Nephron (organoid): ENCODE measurements at regions not wholly inside any gene's neighbourhood (a gene's known extent, or its start where the extent isn't known, plus 50 kb on each side); places are given as distances from the start of the nearest gene placed in this dataset.

Experiments
- H3K27ac Mint-ChIP-seq, 3 experiments: 2 replicates each; pipeline ENCODE4 v1.8.0; 2020; ENCODE audit warnings: mixed read lengths in 3 of 3, mild to moderate bottlenecking in 2 of 3, moderate library complexity in 1 of 3
- H3K27me3 Mint-ChIP-seq: 2 replicates; pipeline ENCODE4 v1.8.0; 2021; ENCODE audit warnings: low read depth, mild to moderate bottlenecking, moderate library complexity, mixed read lengths
- H3K36me3 Mint-ChIP-seq: 2 replicates; pipeline ENCODE4 v1.8.0; 2020; ENCODE audit warnings: low read depth, mixed read lengths
- H3K4me1 Mint-ChIP-seq: 2 replicates; pipeline ENCODE4 v1.8.0; 2020; ENCODE audit warnings: mixed read lengths
- H3K4me3 Mint-ChIP-seq, 3 experiments: 2 replicates each; pipeline ENCODE4 v1.8.0; 2020; ENCODE audit warnings: mild to moderate bottlenecking in 3 of 3, mixed read lengths in 3 of 3, moderate library complexity in 2 of 3
- H3K9me3 Mint-ChIP-seq: 2 replicates; pipeline ENCODE4 v1.8.0; 2020; ENCODE audit warnings: mixed read lengths
- TF ChIP-seq, protein P1 (sequence below), 3 experiments: fragments of 200-600 bp; sonication (generic); IDR thresholded peaks; one replicate each; pipeline ENCODE4 v1.5.0; 2021; ENCODE audit warnings: antibody characterized with exemption in 3 of 3; ENCODE audit not compliant: unreplicated experiment in 3 of 3

DNA sequence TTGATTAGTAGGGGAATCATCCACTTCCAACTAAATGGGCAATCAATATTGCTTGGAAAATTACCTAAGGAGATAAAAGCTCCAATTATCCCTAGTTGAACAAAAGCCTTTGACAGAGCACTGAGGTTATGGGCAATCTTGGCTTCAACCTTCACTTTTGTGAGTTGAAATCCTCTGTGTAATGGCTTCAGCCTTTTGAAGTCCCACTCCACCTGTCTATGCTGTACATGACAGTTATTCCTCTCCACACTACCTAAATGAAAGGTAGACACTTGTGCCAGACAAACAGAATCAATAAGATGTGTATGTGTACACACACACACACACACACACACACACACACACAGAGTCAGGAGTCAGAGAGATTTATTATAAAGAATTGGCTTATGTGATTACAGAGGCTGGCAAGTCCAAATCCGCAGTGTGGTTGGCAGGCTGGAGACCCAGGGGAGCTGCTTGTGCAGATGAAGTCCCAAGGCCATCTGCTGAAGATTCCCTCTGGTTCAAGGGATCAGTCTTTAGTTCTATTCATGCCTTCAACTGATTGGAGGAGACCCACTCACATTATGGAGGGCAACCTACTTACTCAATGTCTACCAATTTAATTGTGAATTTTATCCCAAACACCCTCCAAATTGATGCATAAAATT is 164.8 kb upstream of the CDC14C start:
- H3K4me3 Mint-ChIP-seq: no peak overlapping the region
- no peaks in the 10 kb centered on the region for H3K36me3 Mint-ChIP-seq
- TF ChIP-seq, protein P1, sequence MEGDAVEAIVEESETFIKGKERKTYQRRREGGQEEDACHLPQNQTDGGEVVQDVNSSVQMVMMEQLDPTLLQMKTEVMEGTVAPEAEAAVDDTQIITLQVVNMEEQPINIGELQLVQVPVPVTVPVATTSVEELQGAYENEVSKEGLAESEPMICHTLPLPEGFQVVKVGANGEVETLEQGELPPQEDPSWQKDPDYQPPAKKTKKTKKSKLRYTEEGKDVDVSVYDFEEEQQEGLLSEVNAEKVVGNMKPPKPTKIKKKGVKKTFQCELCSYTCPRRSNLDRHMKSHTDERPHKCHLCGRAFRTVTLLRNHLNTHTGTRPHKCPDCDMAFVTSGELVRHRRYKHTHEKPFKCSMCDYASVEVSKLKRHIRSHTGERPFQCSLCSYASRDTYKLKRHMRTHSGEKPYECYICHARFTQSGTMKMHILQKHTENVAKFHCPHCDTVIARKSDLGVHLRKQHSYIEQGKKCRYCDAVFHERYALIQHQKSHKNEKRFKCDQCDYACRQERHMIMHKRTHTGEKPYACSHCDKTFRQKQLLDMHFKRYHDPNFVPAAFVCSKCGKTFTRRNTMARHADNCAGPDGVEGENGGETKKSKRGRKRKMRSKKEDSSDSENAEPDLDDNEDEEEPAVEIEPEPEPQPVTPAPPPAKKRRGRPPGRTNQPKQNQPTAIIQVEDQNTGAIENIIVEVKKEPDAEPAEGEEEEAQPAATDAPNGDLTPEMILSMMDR (IDR thresholded peaks at IDR 0.05; ENCODE audit: unreplicated experiment in 3 of 3): no peak
- peaks cover 11% of the 10 kb centered on the region for H3K9me3 Mint-ChIP-seq
- no peak overlapping the region for H3K27ac Mint-ChIP-seq
- H3K27me3 Mint-ChIP-seq: peaks cover 4% of the 10 kb centered on the region
- H3K4me1 Mint-ChIP-seq: peaks cover 10% of the 10 kb centered on the region

DNA sequence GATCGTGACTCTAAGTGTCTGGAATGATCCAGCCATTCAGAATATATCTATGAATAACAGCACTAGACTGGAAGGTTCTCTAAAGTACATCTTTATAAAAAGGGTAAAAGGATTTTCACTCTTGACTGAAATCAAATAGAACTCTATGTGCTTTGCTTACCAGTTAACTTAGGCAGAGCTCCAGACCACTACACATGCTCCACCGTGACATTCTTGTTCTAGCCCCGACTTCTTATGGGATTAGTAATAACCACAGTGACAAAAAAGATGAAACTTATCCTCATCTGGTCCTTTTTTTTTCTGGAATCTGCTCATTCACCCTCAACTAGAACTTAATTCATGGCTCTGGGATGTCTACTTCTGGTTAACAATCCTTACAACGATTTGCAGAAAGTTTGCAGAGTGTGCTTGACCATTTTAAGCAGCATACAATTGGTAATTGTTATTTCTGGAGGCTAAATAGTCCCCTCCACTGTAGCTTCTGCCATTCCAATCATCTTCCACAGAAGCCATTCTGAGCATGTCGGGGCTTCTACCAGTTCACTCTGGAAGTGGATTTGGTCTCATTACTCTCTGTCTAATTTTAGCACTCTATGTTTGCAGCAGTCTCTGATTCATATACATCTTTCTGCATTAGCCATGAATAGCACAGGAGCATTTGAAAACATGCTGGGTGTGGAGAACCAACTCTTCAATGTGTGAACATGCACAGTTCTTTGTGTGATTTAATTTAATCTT is 163.7 kb upstream of the CDC14C start:
- Mint-ChIP-seq H3K4me1 (peaks cover 1% of the 10 kb centered on the region), H3K36me3 (no peaks in the 10 kb centered on the region), H3K9me3 (peaks cover 11% of the 10 kb centered on the region), H3K4me3 (no peak overlapping the region), H3K27ac (no peak overlapping the region), H3K27me3 (peaks cover 4% of the 10 kb centered on the region)
- TF ChIP-seq, protein P1 (IDR thresholded peaks at IDR 0.05; ENCODE audit: unreplicated experiment in 3 of 3): no peak

DNA sequence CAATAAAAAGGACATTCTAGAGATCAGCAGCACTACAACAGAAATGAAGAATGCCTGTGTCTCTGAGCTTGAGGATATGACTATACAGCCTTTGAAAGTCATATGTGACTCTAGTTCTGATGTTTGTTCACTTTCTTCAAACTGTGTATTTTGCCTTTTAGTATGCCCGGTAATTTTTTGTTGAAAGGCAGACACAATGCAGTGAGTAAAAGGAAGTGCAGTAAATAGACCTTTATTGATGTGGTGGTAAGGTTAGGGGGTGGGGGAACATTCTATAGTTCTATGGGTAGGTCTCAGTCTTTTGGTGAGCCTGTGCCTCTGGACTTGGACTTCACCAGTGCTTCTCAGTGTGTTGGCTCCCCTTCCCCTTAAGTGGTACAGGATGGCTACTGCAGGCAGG is 143.5 kb upstream of the CDC14C start:
- no peak overlapping the region for H3K4me3 Mint-ChIP-seq
- H3K4me1 Mint-ChIP-seq: peaks cover 47% of the 10 kb centered on the region
- H3K27ac Mint-ChIP-seq: peak overlapping the region in 2 of 3 experiments; percentile 49 to 80
- H3K27me3 Mint-ChIP-seq: no peaks in the 10 kb centered on the region
- TF ChIP-seq, protein P1 (IDR thresholded peaks at IDR 0.05; ENCODE audit: unreplicated experiment in 3 of 3): no peak
- no peaks in the 10 kb centered on the region for H3K36me3 Mint-ChIP-seq
- H3K9me3 Mint-ChIP-seq: peaks cover 4% of the 10 kb centered on the region

DNA sequence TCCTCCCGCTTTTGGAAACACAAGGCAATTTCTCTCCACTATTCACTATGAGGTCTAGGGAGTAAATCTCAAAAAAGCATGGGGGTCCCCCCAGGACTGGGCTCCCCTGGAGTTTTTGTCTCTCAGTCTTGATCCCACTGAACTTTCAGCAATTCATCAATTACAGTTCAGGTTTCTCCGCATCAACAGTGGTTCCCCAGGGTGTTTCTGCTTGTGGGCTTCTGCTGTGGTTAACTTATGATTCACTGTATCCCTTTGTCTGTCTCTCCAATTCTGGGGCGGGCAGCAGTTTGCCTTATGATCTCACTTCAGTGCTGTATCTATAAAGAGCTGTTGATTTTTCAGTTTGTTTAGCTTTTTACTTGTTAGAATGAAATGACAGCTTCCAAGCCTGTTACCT is 142.6 kb upstream of the CDC14C start:
- H3K9me3 Mint-ChIP-seq: peaks cover 9% of the 10 kb centered on the region
- H3K27me3 Mint-ChIP-seq: no peaks in the 10 kb centered on the region
- H3K4me1 Mint-ChIP-seq: peaks cover 53% of the 10 kb centered on the region
- H3K4me3 Mint-ChIP-seq: peak overlapping the region in 1 of 3 experiments; percentile 3
- peak overlapping the region; percentile 69 to 80 (median 78) for H3K27ac Mint-ChIP-seq
- no peaks in the 10 kb centered on the region for H3K36me3 Mint-ChIP-seq
- TF ChIP-seq, protein P1 (IDR thresholded peaks at IDR 0.05; ENCODE audit: unreplicated experiment in 3 of 3): no peak

DNA sequence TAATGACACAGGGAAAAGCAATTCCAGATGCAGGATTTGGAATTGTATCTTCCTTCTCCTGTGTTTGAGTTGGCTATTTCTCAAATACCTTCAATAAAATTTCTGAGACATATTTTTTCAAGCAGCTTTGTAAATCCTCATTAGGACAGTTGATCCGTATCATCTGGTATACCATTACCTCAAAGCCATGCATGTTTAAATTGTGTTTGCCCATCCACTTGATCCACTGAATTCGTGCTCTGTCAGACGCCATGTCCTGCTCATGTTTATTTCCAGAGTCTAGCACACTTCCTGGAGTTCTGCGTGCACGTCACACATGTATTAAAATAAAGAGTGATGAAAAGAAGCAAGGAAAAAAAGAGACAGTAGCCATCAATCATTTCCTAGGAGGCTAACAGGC is 141.8 kb upstream of the CDC14C start:
- Mint-ChIP-seq H3K27me3 (no peaks in the 10 kb centered on the region), H3K9me3 (peaks cover 10% of the 10 kb centered on the region), H3K4me1 (peaks cover 51% of the 10 kb centered on the region)

More for the DNA sequence above, 141.8 kb upstream of the CDC14C start:
- Mint-ChIP-seq H3K4me3 (no peak overlapping the region), H3K36me3 (no peaks in the 10 kb centered on the region), H3K27ac (peak overlapping the region; percentile 78 to 80 (median 79))
- TF ChIP-seq, protein P1 (IDR thresholded peaks at IDR 0.05; ENCODE audit: unreplicated experiment in 3 of 3): no peak
